Panc1 (cell line): ENCODE measurements at regions not wholly inside any gene's neighbourhood (a gene's known extent, or its start where the extent isn't known, plus 50 kb on each side); places are given as distances from the start of the nearest gene placed in this dataset.

Experiments
- POLR2AphosphoS5 ChIP-seq: IDR thresholded peaks from 2 replicates; pipeline ENCODE4 v1.6.1; 2012; ENCODE audit warnings: mild to moderate bottlenecking, low read depth, low read length, moderate library complexity
- REST ChIP-seq, 2 experiments: IDR thresholded peaks; 2 replicates each; pipeline ENCODE4 v1.6.1; 2011 to 2012; ENCODE audit warnings: low read depth in 2 of 2, control low read depth in 1 of 2, low read length in 1 of 2, mild to moderate bottlenecking in 1 of 2, moderate library complexity in 1 of 2; ENCODE audit not compliant: insufficient read depth in 1 of 2
- SIN3A ChIP-seq: IDR thresholded peaks from 2 replicates; pipeline ENCODE4 v1.6.1; 2012; ENCODE audit warnings: low read depth, mild to moderate bottlenecking, low read length, moderate library complexity, borderline replicate concordance; ENCODE audit not compliant: insufficient read depth
- TF ChIP-seq, protein P1 (sequence below): fragments of 450-650 bp; IDR thresholded peaks from 2 replicates; pipeline ENCODE4 v1.5.1; 2017; ENCODE audit warnings: mild to moderate bottlenecking

- TF ChIP-seq, protein P1, sequence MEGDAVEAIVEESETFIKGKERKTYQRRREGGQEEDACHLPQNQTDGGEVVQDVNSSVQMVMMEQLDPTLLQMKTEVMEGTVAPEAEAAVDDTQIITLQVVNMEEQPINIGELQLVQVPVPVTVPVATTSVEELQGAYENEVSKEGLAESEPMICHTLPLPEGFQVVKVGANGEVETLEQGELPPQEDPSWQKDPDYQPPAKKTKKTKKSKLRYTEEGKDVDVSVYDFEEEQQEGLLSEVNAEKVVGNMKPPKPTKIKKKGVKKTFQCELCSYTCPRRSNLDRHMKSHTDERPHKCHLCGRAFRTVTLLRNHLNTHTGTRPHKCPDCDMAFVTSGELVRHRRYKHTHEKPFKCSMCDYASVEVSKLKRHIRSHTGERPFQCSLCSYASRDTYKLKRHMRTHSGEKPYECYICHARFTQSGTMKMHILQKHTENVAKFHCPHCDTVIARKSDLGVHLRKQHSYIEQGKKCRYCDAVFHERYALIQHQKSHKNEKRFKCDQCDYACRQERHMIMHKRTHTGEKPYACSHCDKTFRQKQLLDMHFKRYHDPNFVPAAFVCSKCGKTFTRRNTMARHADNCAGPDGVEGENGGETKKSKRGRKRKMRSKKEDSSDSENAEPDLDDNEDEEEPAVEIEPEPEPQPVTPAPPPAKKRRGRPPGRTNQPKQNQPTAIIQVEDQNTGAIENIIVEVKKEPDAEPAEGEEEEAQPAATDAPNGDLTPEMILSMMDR: no peak
- TF ChIP-seq POLR2AphosphoS5 (no peak), REST (IDR thresholded peaks at IDR 0.05; ENCODE audit: insufficient read depth in 1 of 2, low read depth in 2 of 2, low read length in 1 of 2) (no peak), SIN3A (no peak)
Measured at GRCh38 chr1:18578271-18578670, 52.4 kb upstream of the PAX7 start.
